Activated T-cell treated with anti-CD3 and anti-CD28 coated beads, Interleukin-2, amount 50 U/mL, for 4 hours (primary cell): ENCODE measurements at regions not wholly inside any gene's neighbourhood (a gene's known extent, or its start where the extent isn't known, plus 50 kb on each side); places are given as distances from the start of the nearest gene placed in this dataset.

Source experiments
- ATAC-seq, 2 donors: fragments of 200-7000 bp; cut with Tn5 transposase; one replicate each; pipeline ENCODE4 v1.10.0; 2021
- DNase-seq: peaks from one replicate; pipeline ENCODE4 v3.0.0-alpha.2; 2020
- H3K27me3 Mint-ChIP-seq: one replicate; pipeline ENCODE4 v1.8.0; 2021; ENCODE audit warnings: low read depth, mixed read lengths
- H3K36me3 Mint-ChIP-seq: one replicate; pipeline ENCODE4 v1.8.0; 2022; ENCODE audit warnings: mixed read lengths; ENCODE audit not compliant: insufficient read depth
- H3K4me1 Mint-ChIP-seq: one replicate; pipeline ENCODE4 v1.8.0; 2021; ENCODE audit warnings: low read depth, mixed read lengths
- H3K4me3 Mint-ChIP-seq: one replicate; pipeline ENCODE4 v1.8.0; 2021; ENCODE audit warnings: mild to moderate bottlenecking, moderate library complexity, mixed read lengths
- H3K9me3 Mint-ChIP-seq: one replicate; pipeline ENCODE4 v1.8.0; 2021; ENCODE audit warnings: mixed read lengths

DNA sequence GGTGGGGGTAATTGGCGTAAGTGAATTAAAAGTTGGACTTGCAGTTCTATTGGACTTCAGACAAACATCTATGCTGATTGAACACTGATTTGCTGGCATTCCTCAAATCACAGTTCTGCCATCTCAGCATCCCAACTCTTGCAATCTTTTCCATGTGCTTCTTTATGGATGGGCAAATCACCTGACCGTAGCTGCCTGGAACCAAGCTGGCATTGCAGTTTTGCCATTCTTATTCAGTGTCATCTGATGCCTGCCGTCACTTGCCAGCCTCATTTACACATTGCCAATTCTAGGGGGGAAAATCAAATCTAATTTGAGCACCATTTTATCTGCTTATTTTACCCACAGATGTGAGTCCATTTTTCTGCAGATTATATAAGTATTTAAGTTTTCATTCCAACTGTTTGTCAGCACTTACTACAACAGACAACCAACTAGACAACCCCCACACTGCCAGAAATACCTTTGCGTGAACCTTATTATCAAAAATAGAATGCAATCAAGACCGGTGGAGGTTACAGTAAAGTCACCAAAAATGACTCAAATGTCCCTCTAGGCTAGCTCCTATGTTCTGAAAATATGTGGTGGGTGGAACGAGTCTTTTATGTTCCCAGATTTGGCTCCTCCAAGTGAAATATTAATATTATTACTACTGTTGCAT, 172.3 kb upstream of the CTBP2 start:
- Mint-ChIP-seq H3K4me3 (no peak overlapping the region), H3K27me3 (no peaks in the 10 kb centered on the region), H3K36me3 (no peaks in the 10 kb centered on the region), H3K9me3 (no peaks in the 10 kb centered on the region), H3K4me1 (no peaks in the 10 kb centered on the region)
- DNase-seq (no peak), ATAC-seq (no peak)

DNA sequence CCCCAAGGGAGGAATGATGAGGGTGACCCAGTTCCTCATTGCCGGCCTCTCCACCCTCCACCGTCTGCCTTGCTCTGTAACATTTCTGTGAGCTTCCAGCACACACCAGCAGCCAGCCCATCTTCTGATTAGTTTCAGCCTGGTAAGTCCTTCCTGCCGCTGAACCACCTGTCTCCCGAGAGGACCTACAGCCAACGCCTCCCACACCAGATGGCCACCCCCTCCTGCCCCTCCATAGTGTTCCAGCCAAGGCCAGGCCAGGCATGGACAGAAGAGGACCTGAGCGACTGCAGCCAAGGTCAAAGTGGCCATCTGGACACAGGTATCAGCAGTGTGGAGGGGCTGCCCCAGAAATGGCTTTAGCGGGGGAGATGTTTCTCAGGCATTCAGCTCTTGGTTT, 170.7 kb upstream of the CTBP2 start:
- H3K4me3 Mint-ChIP-seq, result no peak overlapping the region
- DNase-seq (no peak), ATAC-seq (no peak)
- H3K4me1 Mint-ChIP-seq, result no peaks in the 10 kb centered on the region
- no peaks in the 10 kb centered on the region for H3K36me3 Mint-ChIP-seq
- no peaks in the 10 kb centered on the region for H3K9me3 Mint-ChIP-seq
- H3K27me3 Mint-ChIP-seq, result no peaks in the 10 kb centered on the region

DNA sequence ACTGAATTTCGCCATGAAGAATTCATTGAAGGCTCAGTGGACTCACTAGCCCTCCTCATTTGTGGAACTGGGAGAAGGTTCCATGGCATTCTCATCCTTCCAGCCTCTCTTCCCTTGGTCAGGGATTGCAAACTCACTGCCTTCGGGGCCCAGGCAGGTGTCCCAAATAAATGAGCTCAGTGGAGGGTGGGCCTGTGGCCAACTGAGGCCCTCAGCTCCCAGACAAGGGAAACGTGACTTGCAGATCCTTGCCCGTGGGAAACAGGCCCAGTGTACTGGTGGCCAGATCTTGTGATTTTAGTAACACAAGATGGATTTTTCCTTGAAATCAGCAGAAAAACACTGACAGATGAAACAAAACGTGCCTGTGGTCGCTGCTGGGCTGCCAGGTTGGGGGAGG, 168.7 kb upstream of the CTBP2 start:
- no peak for ATAC-seq
- no peaks in the 10 kb centered on the region for H3K36me3 Mint-ChIP-seq
- no peaks in the 10 kb centered on the region for H3K27me3 Mint-ChIP-seq
- DNase-seq, result no peak
- no peaks in the 10 kb centered on the region for H3K4me1 Mint-ChIP-seq
- H3K4me3 Mint-ChIP-seq, result no peak overlapping the region
- peaks cover under 1% of the 10 kb centered on the region for H3K9me3 Mint-ChIP-seq

DNA sequence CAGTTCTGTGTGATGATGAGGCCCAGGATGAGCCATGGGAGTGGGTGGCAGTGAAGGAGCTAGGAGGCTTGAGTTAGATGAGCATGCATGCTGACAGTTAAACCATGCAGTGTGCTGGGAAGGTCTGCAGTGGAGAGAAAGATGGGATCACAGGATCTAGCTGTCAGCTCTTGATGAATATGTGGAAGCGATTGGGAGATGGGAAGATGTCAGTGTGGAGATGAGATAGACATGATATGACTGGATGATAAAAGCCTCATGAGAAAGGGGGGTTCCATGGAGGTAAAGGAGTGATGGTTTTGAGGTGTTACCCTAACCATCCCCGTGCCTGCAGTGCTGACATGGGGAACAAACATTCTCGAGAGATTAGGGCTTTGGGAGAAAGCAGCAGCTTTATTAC, 165.0 kb upstream of the CTBP2 start:
- Mint-ChIP-seq H3K9me3 (peaks cover 10% of the 10 kb centered on the region), H3K36me3 (no peaks in the 10 kb centered on the region)
- ATAC-seq, result no peak

DNA sequence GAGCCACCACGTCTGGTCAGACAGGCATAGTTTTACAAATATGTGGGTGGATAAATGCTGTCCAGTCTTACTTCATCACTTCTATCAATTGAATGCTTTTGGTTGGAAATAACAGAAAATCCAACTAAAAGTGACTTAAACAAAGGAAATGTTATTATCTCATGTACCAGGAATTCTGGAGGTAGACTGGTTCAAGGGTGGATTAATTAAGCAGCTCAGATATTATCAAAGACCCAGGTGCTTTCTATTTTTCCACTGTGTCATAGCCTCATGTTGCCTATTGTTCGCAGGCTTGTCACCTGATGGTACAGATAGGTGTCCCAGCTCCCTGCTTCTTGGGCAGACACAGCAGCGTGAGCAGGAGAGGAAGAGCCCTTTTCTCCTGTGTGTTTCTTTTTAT, 156.1 kb upstream of the CTBP2 start:
- H3K36me3 Mint-ChIP-seq, result no peaks in the 10 kb centered on the region
- peaks cover 3% of the 10 kb centered on the region for H3K9me3 Mint-ChIP-seq
- H3K4me3 Mint-ChIP-seq, result no peak overlapping the region
- H3K4me1 Mint-ChIP-seq, result no peaks in the 10 kb centered on the region
- no peaks in the 10 kb centered on the region for H3K27me3 Mint-ChIP-seq
- ATAC-seq (no peak), DNase-seq (no peak)

More for the DNA sequence above, 165.0 kb upstream of the CTBP2 start:
- Mint-ChIP-seq H3K27me3 (no peaks in the 10 kb centered on the region), H3K4me3 (no peak overlapping the region), H3K4me1 (no peaks in the 10 kb centered on the region)
- no peak for DNase-seq

DNA sequence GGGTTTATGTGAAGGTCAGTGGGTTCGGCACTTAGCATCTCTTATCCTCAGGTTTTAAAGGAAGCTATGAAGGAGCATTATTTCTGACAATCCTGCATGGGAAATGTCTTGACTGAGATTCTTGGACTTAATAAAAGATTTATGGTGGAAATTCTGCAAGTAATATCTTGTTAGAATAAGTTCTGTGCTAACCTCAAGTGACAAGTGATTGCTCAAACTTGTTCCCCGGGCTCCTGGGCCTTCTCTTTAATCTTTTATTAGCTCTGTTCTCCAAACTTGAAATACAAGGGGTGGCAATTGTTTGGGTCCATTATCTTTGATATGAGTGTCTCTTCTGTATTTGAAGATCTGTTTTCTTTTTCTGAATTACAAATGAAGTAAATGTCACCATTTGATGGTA, 140.6 kb upstream of the CTBP2 start:
- Mint-ChIP-seq H3K36me3 (no peaks in the 10 kb centered on the region), H3K4me3 (no peak overlapping the region), H3K4me1 (no peaks in the 10 kb centered on the region), H3K9me3 (peaks cover 8% of the 10 kb centered on the region), H3K27me3 (peaks cover 8% of the 10 kb centered on the region)
- no peak for ATAC-seq
- DNase-seq, result no peak

DNA sequence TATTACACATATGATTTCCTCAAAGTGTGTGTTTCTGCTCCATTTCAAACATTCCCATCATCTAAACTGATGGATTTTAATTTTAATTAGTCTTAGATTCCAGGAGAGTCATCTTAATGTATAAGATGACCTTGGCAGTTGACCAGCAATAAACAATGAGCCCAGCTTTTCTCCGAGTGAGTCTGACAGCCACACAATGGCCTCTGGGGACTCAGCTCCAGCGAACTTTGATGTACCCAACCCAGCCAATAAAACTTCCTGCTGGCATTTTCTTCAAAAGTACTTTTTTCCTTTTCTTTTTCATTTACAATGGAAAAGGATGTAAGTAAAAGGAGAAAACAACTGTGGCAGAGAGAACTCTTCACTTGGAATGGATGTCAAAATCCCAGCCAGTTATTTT, 139.1 kb upstream of the CTBP2 start:
- peaks cover 3% of the 10 kb centered on the region for H3K27me3 Mint-ChIP-seq
- peaks cover 8% of the 10 kb centered on the region for H3K9me3 Mint-ChIP-seq
- ATAC-seq, result no peak
- H3K36me3 Mint-ChIP-seq, result no peaks in the 10 kb centered on the region
- no peak for DNase-seq
- no peaks in the 10 kb centered on the region for H3K4me1 Mint-ChIP-seq
- H3K4me3 Mint-ChIP-seq, result no peak overlapping the region

DNA sequence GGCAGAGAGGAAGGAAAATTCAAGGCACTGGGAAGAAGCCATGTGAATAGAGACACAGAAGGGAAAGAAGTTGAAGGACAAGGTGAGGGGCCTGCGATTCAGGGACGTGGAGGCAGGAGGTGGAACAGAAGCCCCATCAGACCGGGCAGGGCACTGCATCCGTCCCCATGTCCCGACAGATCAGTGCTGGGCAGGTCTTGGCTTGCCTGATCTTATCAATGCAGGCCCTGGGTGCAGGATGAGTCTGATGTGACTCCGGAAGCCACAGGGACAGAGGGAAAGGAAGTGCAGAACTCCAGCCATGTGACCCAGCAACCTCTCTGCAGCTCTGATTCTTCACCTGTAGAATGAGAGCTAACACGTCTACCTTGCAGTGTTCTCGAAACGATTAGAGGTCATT, 136.2 kb upstream of the CTBP2 start:
- ATAC-seq, result no peak
- H3K36me3 Mint-ChIP-seq, result no peaks in the 10 kb centered on the region
- peaks cover 8% of the 10 kb centered on the region for H3K9me3 Mint-ChIP-seq
- no peak for DNase-seq
- no peak overlapping the region for H3K4me3 Mint-ChIP-seq
- H3K4me1 Mint-ChIP-seq, result no peaks in the 10 kb centered on the region
- peaks cover 3% of the 10 kb centered on the region for H3K27me3 Mint-ChIP-seq

DNA sequence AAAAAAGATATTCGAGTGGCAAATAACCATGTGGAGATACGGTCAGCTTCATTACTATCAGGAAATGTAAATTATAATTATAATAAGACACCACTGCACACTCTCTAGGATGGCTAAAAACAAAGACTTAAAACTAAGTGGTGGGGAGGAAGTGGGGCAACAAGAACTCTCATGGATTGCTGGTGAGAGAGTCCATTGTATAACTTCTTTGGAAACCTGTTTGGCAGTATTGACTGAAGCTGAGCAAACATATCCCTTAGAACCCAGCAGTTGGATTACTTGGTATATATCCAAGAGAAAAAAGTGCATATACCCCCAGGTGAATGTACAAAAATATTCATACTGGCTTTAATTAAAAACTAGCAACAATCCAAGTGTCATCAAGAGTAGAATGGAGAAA, 133.7 kb upstream of the CTBP2 start:
- ATAC-seq (no peak), DNase-seq (no peak)
- H3K36me3 Mint-ChIP-seq, result no peaks in the 10 kb centered on the region
- H3K9me3 Mint-ChIP-seq, result peaks cover 8% of the 10 kb centered on the region
- no peaks in the 10 kb centered on the region for H3K27me3 Mint-ChIP-seq
- H3K4me1 Mint-ChIP-seq, result no peaks in the 10 kb centered on the region
- H3K4me3 Mint-ChIP-seq, result no peak overlapping the region

DNA sequence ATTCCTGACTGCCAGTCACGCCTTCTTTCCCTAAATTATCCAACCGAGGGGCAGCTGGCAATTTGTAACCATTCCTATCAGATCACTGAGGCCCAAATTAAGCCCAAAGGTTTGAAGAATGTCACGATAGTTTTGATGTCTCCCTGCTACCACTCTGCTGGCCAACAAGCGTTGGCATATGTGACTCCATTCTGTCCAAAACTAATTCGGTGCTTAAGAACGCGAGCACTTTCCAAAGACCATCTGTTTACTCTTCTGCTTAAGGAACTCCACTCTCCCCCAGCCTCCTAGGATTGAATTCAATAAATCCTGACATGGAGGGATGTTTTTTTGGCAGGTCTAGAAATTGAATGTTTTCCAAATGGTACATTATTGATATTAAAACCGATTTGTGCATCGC, 131.5 kb upstream of the CTBP2 start:
- H3K4me3 Mint-ChIP-seq, result no peak overlapping the region

DNA sequence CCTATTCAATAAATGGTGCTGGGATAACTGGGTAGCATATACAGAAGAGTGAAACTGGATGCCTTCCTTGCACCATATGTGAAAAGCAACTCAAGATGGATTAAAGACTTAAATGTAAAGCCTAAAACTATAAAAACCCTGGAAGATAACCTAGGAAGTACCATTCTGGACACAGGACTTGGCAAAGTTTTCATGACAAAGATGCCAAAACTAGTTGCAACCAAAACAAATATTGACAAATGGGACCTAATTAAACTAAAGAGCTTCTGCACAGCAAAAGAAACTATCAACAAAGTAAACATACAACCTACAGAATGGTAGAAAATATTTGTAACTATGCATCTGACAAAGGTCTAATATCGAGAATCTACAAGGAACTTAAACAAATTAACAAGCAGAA, 129.1 kb upstream of the CTBP2 start:
- DNase-seq, result no peak
- H3K4me1 Mint-ChIP-seq, result no peaks in the 10 kb centered on the region
- H3K9me3 Mint-ChIP-seq, result peaks cover 7% of the 10 kb centered on the region
- H3K36me3 Mint-ChIP-seq, result no peaks in the 10 kb centered on the region
- H3K4me3 Mint-ChIP-seq, result no peak overlapping the region
- ATAC-seq, result no peak
- H3K27me3 Mint-ChIP-seq, result peaks cover 10% of the 10 kb centered on the region

More for the DNA sequence above, 131.5 kb upstream of the CTBP2 start:
- no peaks in the 10 kb centered on the region for H3K4me1 Mint-ChIP-seq
- peaks cover 5% of the 10 kb centered on the region for H3K27me3 Mint-ChIP-seq
- no peaks in the 10 kb centered on the region for H3K36me3 Mint-ChIP-seq
- peaks cover 11% of the 10 kb centered on the region for H3K9me3 Mint-ChIP-seq
- ATAC-seq (no peak), DNase-seq (no peak)

DNA sequence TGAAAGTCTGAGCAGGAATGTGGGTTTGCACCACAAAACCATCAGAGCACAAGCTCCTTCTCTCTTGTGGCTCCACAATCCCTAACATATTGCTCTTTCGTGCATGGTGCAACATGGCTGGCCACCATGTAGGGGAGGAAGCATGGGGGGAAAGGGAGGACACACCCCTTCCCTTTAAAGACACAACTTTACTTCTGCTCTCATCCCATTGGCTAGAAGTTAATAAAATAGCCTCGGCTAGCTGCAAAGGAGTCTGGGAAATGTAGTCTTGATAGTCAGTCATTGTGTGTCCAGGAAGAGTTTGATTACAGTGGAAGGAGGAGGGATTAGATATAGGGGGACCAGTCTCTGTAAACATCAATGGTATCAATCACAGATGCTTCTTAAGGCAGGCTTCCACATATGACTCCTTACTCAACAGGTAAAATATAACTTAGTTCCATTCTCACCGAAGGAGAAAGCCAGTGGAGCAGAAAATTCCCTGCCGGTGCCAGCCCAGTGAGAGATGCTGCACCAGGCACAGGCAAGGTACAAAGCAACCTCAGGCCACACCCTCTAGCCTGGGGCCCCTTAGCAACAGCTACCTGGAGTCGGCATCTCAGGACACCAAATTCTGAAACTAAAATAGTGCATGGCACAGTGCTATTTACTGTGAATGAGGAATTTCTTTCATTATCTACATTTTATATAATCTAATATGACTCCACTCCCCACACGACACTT, 124.7 kb upstream of the CTBP2 start:
- Mint-ChIP-seq H3K27me3 (peaks cover 19% of the 10 kb centered on the region), H3K4me1 (no peaks in the 10 kb centered on the region), H3K4me3 (no peak overlapping the region), H3K36me3 (no peaks in the 10 kb centered on the region), H3K9me3 (peaks cover 3% of the 10 kb centered on the region)
- no peak for DNase-seq
- ATAC-seq, result no peak

DNA sequence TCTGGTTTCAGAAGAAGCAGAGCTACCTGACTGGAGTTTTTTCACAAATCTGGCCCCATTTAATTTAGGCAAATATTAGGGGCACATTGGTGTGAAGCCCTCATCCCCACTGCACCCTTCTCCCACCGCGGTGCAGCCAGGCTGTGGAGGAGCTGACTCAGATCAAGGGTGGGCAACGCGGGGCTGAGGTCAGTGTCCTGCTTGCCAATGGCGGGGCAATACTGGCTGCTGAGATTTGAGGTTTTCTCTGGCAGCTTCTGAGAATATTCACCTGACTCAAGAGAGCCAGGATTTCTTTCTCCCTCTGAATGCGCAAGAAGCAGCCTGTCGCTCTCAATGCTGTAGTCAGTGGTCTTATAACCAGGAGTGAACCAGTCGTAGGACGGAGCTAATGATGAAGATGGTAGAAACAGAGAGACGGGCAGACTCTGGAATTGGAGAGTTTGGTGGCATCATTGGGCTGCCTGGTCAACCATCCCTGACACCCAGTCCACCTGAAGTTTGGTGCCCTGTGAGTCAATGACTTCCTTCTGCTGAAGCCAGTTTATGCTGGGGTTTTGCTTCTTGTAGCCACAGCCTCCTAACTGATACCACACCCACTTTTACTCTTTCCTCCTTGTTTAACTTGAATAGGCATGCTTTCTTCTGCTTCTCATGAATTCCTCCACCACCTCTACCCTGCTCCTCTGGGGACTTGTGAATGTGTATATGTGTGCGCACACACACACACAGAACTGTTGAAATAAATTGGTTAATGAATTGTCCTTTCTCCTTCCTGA, 123.7 kb upstream of the CTBP2 start:
- H3K36me3 Mint-ChIP-seq, result no peaks in the 10 kb centered on the region
- no peak overlapping the region for H3K4me3 Mint-ChIP-seq
- H3K9me3 Mint-ChIP-seq, result peaks cover 3% of the 10 kb centered on the region
- DNase-seq (no peak), ATAC-seq (no peak)
- no peaks in the 10 kb centered on the region for H3K4me1 Mint-ChIP-seq
- peaks cover 19% of the 10 kb centered on the region for H3K27me3 Mint-ChIP-seq

DNA sequence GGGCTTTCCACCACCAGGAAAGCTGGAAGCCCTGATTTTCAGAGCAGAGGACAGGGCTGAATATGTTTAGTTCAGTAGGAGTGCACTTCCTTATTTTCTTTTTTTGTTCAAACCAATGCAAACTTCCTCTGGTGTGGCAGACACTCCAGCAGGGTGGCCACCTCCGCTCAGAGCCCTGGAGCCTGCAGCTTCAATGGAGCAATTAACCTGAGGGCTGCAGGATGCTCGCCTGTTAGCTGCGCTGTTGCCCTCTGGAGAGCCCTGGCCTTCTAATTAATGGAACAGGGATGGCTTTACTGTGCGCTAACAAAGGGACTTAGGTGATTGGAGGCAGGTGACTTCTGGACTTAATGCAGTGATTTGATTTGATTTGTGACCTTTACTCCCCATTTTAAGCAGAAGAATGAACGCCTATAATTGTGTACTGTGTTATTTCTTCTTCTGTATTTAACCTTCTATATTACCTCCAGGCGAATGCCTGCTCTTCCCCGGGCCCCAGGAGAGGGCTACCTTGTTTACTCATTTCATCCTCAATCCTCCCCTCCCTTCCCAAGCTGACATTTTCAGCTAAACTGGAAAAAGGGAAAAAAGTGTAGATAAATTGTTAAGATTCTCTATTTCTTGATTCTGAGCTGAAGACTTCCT, 123.0 kb upstream of the CTBP2 start:
- no peak for DNase-seq
- Mint-ChIP-seq H3K4me3 (no peak overlapping the region), H3K4me1 (no peaks in the 10 kb centered on the region), H3K36me3 (no peaks in the 10 kb centered on the region), H3K9me3 (peaks cover 3% of the 10 kb centered on the region), H3K27me3 (peaks cover 19% of the 10 kb centered on the region)
- no peak for ATAC-seq
